Neural cell (in vitro differentiated cells): ENCODE measurements at regions not wholly inside any gene's neighbourhood (a gene's known extent, or its start where the extent isn't known, plus 50 kb on each side); places are given as distances from the start of the nearest gene placed in this dataset.

Experiments
- CTCF ChIP-seq: fragments of 450-650 bp; IDR thresholded peaks from 2 replicates; pipeline ENCODE4 v1.5.1; 2014; ENCODE audit warnings: antibody characterized with exemption, mild to moderate bottlenecking, moderate library complexity; ENCODE audit not compliant: poor library complexity, severe bottlenecking
- EZH2 ChIP-seq: fragments of 200-600, 300-800 bp; shearing (Covaris generic), sonication (generic); IDR thresholded peaks from 2 replicates; pipeline ENCODE4 v1.6.1; 2014; ENCODE audit warnings: antibody characterized with exemption, low read length, borderline replicate concordance, mild to moderate bottlenecking; ENCODE audit not compliant: insufficient read depth, poor library complexity, severe bottlenecking
- POLR2AphosphoS5 ChIP-seq: IDR thresholded peaks from 2 replicates; pipeline ENCODE4 v1.6.1; 2012
- RAD21 ChIP-seq: fragments of 450-650 bp; conservative IDR thresholded peaks from 2 replicates; pipeline ENCODE4 v1.6.1; 2014; ENCODE audit warnings: antibody characterized with exemption, mild to moderate bottlenecking, moderate library complexity

GRCh38 chr13:37475151-37475550 lies 123.4 kb downstream of the POSTN start:
- TF ChIP-seq CTCF (no peak), POLR2AphosphoS5 (no peak), RAD21 (no peak), EZH2 (no peak)
